Osteocyte (in vitro differentiated cells): ENCODE measurements at regions not wholly inside any gene's neighbourhood (a gene's known extent, or its start where the extent isn't known, plus 50 kb on each side); places are given as distances from the start of the nearest gene placed in this dataset.

Source experiments
- DNase-seq: peaks from one replicate; pipeline ENCODE4 v3.0.0; 2021; ENCODE audit warnings: mixed read lengths; ENCODE audit not compliant: unreplicated experiment; ENCODE audit errors: extremely low spot score
- H3K27ac Mint-ChIP-seq: one replicate; pipeline ENCODE4 v1.8.0; 2021; ENCODE audit warnings: mild to moderate bottlenecking, mixed read lengths; ENCODE audit not compliant: unreplicated experiment
- H3K27me3 Mint-ChIP-seq: one replicate; pipeline ENCODE4 v1.8.0; 2021; ENCODE audit warnings: mixed read lengths; ENCODE audit not compliant: unreplicated experiment
- H3K36me3 Mint-ChIP-seq: one replicate; pipeline ENCODE4 v1.8.0; 2021; ENCODE audit warnings: mixed read lengths; ENCODE audit not compliant: unreplicated experiment
- H3K4me1 Mint-ChIP-seq: one replicate; pipeline ENCODE4 v1.8.0; 2021; ENCODE audit warnings: mixed read lengths; ENCODE audit not compliant: unreplicated experiment
- H3K4me3 Mint-ChIP-seq: one replicate; pipeline ENCODE4 v1.8.0; 2021; ENCODE audit warnings: mild to moderate bottlenecking, moderate library complexity, mixed read lengths; ENCODE audit not compliant: unreplicated experiment
- H3K9me3 Mint-ChIP-seq: one replicate; pipeline ENCODE4 v1.8.0; 2021; ENCODE audit warnings: mixed read lengths; ENCODE audit not compliant: unreplicated experiment
- TF ChIP-seq, protein P1 (sequence below): fragments of 200-600 bp; sonication (generic); IDR thresholded peaks from 2 replicates; pipeline ENCODE4 v1.5.0; 2021; ENCODE audit warnings: antibody characterized with exemption, mild to moderate bottlenecking, moderate library complexity

- Mint-ChIP-seq H3K4me3 (no peak overlapping the region), H3K27me3 (peaks cover 29% of the 10 kb centered on the region), H3K36me3 (no peaks in the 10 kb centered on the region), H3K4me1 (no peaks in the 10 kb centered on the region), H3K27ac (no peak overlapping the region), H3K9me3 (peaks cover 8% of the 10 kb centered on the region)
- no peak for DNase-seq
- TF ChIP-seq, protein P1, sequence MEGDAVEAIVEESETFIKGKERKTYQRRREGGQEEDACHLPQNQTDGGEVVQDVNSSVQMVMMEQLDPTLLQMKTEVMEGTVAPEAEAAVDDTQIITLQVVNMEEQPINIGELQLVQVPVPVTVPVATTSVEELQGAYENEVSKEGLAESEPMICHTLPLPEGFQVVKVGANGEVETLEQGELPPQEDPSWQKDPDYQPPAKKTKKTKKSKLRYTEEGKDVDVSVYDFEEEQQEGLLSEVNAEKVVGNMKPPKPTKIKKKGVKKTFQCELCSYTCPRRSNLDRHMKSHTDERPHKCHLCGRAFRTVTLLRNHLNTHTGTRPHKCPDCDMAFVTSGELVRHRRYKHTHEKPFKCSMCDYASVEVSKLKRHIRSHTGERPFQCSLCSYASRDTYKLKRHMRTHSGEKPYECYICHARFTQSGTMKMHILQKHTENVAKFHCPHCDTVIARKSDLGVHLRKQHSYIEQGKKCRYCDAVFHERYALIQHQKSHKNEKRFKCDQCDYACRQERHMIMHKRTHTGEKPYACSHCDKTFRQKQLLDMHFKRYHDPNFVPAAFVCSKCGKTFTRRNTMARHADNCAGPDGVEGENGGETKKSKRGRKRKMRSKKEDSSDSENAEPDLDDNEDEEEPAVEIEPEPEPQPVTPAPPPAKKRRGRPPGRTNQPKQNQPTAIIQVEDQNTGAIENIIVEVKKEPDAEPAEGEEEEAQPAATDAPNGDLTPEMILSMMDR = no peak
Measured at GRCh38 chr9:99561961-99562565, 259.6 kb upstream of the NR4A3 start.

GRCh38 chr9:99563364-99563763 lies 258.3 kb upstream of the NR4A3 start:
- TF ChIP-seq, protein P1 = no peak
- Mint-ChIP-seq H3K4me3 (no peak overlapping the region), H3K27me3 (peaks cover 28% of the 10 kb centered on the region), H3K4me1 (no peaks in the 10 kb centered on the region), H3K27ac (no peak overlapping the region), H3K9me3 (no peaks in the 10 kb centered on the region), H3K36me3 (no peaks in the 10 kb centered on the region)
- no peak for DNase-seq

DNA sequence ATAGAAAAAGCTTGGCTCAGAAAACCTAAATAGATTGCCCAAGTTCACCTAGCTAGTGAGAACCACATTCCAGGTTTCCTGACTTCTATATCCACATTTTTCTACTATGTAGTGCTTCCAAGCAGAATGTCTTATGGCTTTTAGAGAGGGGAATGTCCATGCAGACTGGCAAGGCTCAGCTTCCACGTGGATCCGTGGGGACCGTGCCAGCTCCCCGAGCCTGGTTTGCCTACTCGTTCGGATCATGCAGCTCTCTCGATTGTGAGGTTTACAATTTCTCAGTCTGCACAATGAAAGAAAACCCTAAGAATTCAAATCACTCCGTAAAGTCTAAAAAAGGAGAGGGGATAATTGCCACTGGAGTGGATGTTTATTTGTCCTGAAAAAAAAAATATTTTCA lies 256.5 kb upstream of the NR4A3 start:
- H3K4me1 Mint-ChIP-seq = no peaks in the 10 kb centered on the region
- no peak overlapping the region for H3K4me3 Mint-ChIP-seq
- TF ChIP-seq, protein P1 = no peak
- H3K27me3 Mint-ChIP-seq = peaks cover 28% of the 10 kb centered on the region
- H3K9me3 Mint-ChIP-seq = no peaks in the 10 kb centered on the region
- no peak overlapping the region for H3K27ac Mint-ChIP-seq
- H3K36me3 Mint-ChIP-seq = no peaks in the 10 kb centered on the region
- no peak for DNase-seq

DNA sequence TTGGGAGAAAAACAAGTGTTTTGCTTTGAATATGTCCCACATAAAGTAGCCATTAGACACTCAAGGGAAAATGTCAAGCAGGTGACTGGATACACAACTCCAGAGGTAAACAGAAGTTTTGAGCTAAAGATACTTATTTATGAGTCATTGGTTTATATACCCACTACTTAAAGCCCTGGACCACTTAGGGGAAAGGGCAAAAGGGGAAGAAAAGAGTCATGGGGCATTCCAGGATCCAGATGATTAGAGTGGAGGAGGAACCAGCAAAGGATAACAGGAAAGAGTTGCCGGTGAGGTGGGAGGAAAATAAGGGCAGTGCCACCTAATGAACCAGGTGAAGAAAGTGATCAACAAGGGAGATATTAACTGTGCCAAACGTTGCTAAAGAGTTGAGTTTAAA lies 254.2 kb upstream of the NR4A3 start:
- peaks cover 29% of the 10 kb centered on the region for H3K27me3 Mint-ChIP-seq
- no peaks in the 10 kb centered on the region for H3K9me3 Mint-ChIP-seq
- no peaks in the 10 kb centered on the region for H3K4me1 Mint-ChIP-seq

DNA sequence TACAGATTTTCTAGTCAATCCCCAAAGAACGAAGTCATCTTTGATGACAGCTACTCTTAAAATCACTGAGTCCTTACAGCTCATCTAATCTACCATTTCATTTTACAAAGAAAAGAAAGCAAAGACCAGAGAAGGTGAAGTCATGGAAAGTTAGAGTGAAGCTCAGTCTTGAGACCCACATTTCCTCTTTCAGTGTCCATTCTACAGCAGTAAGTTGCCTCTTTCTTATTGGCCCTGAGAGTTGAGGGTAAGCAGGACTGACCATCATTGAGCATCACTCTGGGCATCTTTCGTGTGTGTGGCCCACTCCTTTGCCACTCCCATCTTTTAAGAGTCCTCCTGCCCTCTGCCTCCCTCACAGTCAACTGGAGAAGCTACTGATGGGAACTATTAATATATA lies 251.8 kb upstream of the NR4A3 start:
- H3K9me3 Mint-ChIP-seq = no peaks in the 10 kb centered on the region
- peaks cover 22% of the 10 kb centered on the region for H3K27me3 Mint-ChIP-seq
- TF ChIP-seq, protein P1 = no peak
- no peaks in the 10 kb centered on the region for H3K4me1 Mint-ChIP-seq
- no peaks in the 10 kb centered on the region for H3K36me3 Mint-ChIP-seq
- H3K27ac Mint-ChIP-seq = no peak overlapping the region
- no peak overlapping the region for H3K4me3 Mint-ChIP-seq
- DNase-seq = no peak

More for the DNA sequence above, 254.2 kb upstream of the NR4A3 start:
- DNase-seq = no peak
- TF ChIP-seq, protein P1 = no peak
- no peak overlapping the region for H3K4me3 Mint-ChIP-seq
- H3K36me3 Mint-ChIP-seq = no peaks in the 10 kb centered on the region
- no peak overlapping the region for H3K27ac Mint-ChIP-seq
